ENCODE measurements at regions not wholly inside any gene's neighbourhood (a gene's known extent, or its start where the extent isn't known, plus 50 kb on each side); places are given as distances from the start of the nearest gene placed in this dataset.

DNA sequence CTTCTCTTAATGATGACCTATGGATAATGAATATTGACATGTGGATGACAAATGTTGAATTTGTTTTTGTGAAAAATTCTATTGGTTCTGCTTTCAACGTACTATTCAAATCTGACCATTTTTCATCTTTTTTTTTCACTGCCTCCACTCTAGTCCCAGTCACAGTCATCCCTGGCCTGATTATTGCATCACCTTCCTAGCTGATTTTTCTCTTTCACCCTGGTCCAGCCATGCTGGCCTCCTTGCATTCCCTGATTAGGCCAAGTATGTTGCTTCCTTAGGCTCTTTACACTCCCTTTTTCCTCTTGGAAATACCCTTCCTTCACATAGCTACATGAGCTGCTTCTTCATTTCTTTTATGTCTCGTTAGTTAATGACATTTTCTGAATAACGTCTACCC lies 58.1 kb upstream of the MAP9 start:
- DNase-seq (ENCODE audit: low spot score): no peak
- no peaks in the 10 kb centered on the region for H3K9me3 ChIP-seq
- H3K27me3 ChIP-seq (replicated peaks; ENCODE audit: insufficient read depth): no peaks in the 10 kb centered on the region
- H3K27ac ChIP-seq: no peak overlapping the region
- TF ChIP-seq CTCF (IDR thresholded peaks at IDR 0.05): no peak
- ATAC-seq (ENCODE audit: insufficient number of reproducible peaks, low FRiP score, low read depth): no peak
- no peak overlapping the region for H3K4me3 ChIP-seq
- no peaks in the 10 kb centered on the region for H3K36me3 ChIP-seq
- peaks cover 7 to 11% of the 10 kb centered on the region in 2 donors for H3K4me1 ChIP-seq (ENCODE audit: control insufficient read depth in 1 of 2, low read depth in 2 of 2)

GRCh38 chr4:155434366-155434765 lies 57.6 kb upstream of the MAP9 start:
- no peak overlapping the region for H3K27ac ChIP-seq
- H3K36me3 ChIP-seq: no peaks in the 10 kb centered on the region
- no peak for TF ChIP-seq CTCF (IDR thresholded peaks at IDR 0.05)
- DNase-seq (ENCODE audit: low spot score): no peak
- peaks cover 7 to 11% of the 10 kb centered on the region in 2 donors for H3K4me1 ChIP-seq (ENCODE audit: control insufficient read depth in 1 of 2, low read depth in 2 of 2)
- no peak overlapping the region for H3K4me3 ChIP-seq
- H3K27me3 ChIP-seq (replicated peaks; ENCODE audit: insufficient read depth): no peaks in the 10 kb centered on the region
- no peak for ATAC-seq (ENCODE audit: insufficient number of reproducible peaks, low FRiP score, low read depth)
- H3K9me3 ChIP-seq: no peaks in the 10 kb centered on the region

- H3K4me1 ChIP-seq (ENCODE audit: control insufficient read depth in 1 of 2, low read depth in 2 of 2): peaks cover 7 to 11% of the 10 kb centered on the region in 2 donors
- ATAC-seq (ENCODE audit: insufficient number of reproducible peaks, low FRiP score, low read depth): no peak
- H3K27me3 ChIP-seq (replicated peaks; ENCODE audit: insufficient read depth): no peaks in the 10 kb centered on the region
- no peak overlapping the region for H3K27ac ChIP-seq
- no peaks in the 10 kb centered on the region for H3K9me3 ChIP-seq
- H3K4me3 ChIP-seq: no peak overlapping the region
- TF ChIP-seq CTCF (IDR thresholded peaks at IDR 0.05): no peak
- H3K36me3 ChIP-seq: no peaks in the 10 kb centered on the region
- DNase-seq (ENCODE audit: low spot score): no peak
Observed at GRCh38 chr4:155433636-155434360, 57.0 kb upstream of the MAP9 start.

- Histone ChIP-seq H3K4me1 (ENCODE audit: control insufficient read depth in 1 of 2, low read depth in 2 of 2) (peaks cover 18 to 35% of the 10 kb centered on the region in 2 donors), H3K36me3 (no peaks in the 10 kb centered on the region), H3K4me3 (no peak overlapping the region), H3K27me3 (replicated peaks; ENCODE audit: insufficient read depth) (no peaks in the 10 kb centered on the region), H3K9me3 (no peaks in the 10 kb centered on the region), H3K27ac (no peak overlapping the region)
- TF ChIP-seq CTCF (IDR thresholded peaks at IDR 0.05): no peak
- no peak for ATAC-seq (ENCODE audit: insufficient number of reproducible peaks, low FRiP score, low read depth)
- DNase-seq (ENCODE audit: low spot score): no peak
Observed at GRCh38 chr4:155430895-155431795, 54.4 kb upstream of the MAP9 start.

GRCh38 chr4:155428128-155428527 lies 51.4 kb upstream of the MAP9 start:
- Histone ChIP-seq H3K36me3 (no peaks in the 10 kb centered on the region), H3K27me3 (replicated peaks; ENCODE audit: insufficient read depth) (no peaks in the 10 kb centered on the region), H3K27ac (no peak overlapping the region), H3K4me3 (no peak overlapping the region), H3K9me3 (no peaks in the 10 kb centered on the region), H3K4me1 (ENCODE audit: control insufficient read depth in 1 of 2, low read depth in 2 of 2) (peaks cover 30 to 57% of the 10 kb centered on the region in 2 donors)
- DNase-seq (ENCODE audit: low spot score) (no peak), ATAC-seq (ENCODE audit: insufficient number of reproducible peaks, low FRiP score, low read depth) (no peak)
- TF ChIP-seq CTCF (IDR thresholded peaks at IDR 0.05): no peak

All from thoracic aorta (tissue), 2 donors.